NCI-H187 treated with DMSO at 0.1 percent for 48 hours (cell line): ENCODE measurements at regions not wholly inside any gene's neighbourhood (a gene's known extent, or its start where the extent isn't known, plus 50 kb on each side); places are given as distances from the start of the nearest gene placed in this dataset.

ENCODE experiments used
- DNase-seq: peaks from one replicate; lab custom pipeline; 2025; lab: John Stamatoyannopoulos, UW

GRCh38 chr13:59120297-59120843 lies 1043.4 kb downstream of the DIAPH3 start:
- DNase-seq = no peak

GRCh38 chr13:59121507-59121906 lies 1042.2 kb downstream of the DIAPH3 start:
- no peak for DNase-seq

GRCh38 chr13:59126474-59126873 lies 1037.3 kb downstream of the DIAPH3 start:
- DNase-seq = no peak

GRCh38 chr13:59133903-59134302 lies 1029.8 kb downstream of the DIAPH3 start:
- no peak for DNase-seq

- no peak for DNase-seq
These were observed 1019.0 kb downstream of the DIAPH3 start for GRCh38 chr13:59144700-59145099.

- no peak for DNase-seq
These were observed 1018.3 kb downstream of the DIAPH3 start for GRCh38 chr13:59145381-59145780.

GRCh38 chr13:59157181-59157580 lies 1006.5 kb downstream of the DIAPH3 start:
- DNase-seq = no peak

GRCh38 chr13:59166174-59166573 lies 997.6 kb downstream of the DIAPH3 start:
- no peak for DNase-seq

GRCh38 chr13:59172076-59172475 lies 991.7 kb downstream of the DIAPH3 start:
- no peak for DNase-seq

- DNase-seq = no peak
These were observed 987.0 kb downstream of the DIAPH3 start for GRCh38 chr13:59176775-59177174.

- DNase-seq = no peak
These were observed 985.4 kb downstream of the DIAPH3 start for GRCh38 chr13:59178344-59178743.

- DNase-seq = no peak
These were observed 981.5 kb downstream of the DIAPH3 start for GRCh38 chr13:59182241-59182640.

GRCh38 chr13:59197397-59197796 lies 966.3 kb downstream of the DIAPH3 start:
- DNase-seq = no peak

- no peak for DNase-seq
These were observed 961.9 kb downstream of the DIAPH3 start for GRCh38 chr13:59201841-59202240.

- DNase-seq = no peak
These were observed 959.9 kb downstream of the DIAPH3 start for GRCh38 chr13:59203855-59204254.

- DNase-seq = no peak
These were observed 958.2 kb downstream of the DIAPH3 start for GRCh38 chr13:59205501-59205900.

- no peak for DNase-seq
These were observed 955.1 kb downstream of the DIAPH3 start for GRCh38 chr13:59208405-59209195.

GRCh38 chr13:59210543-59210942 lies 953.2 kb downstream of the DIAPH3 start:
- no peak for DNase-seq

- DNase-seq = no peak
These were observed 952.1 kb downstream of the DIAPH3 start for GRCh38 chr13:59211606-59212005.

GRCh38 chr13:59229401-59229800 lies 934.3 kb downstream of the DIAPH3 start:
- no peak for DNase-seq

GRCh38 chr13:59229861-59230260 lies 933.9 kb downstream of the DIAPH3 start:
- no peak for DNase-seq

- no peak for DNase-seq
These were observed 933.1 kb downstream of the DIAPH3 start for GRCh38 chr13:59230484-59231264.

GRCh38 chr13:59236309-59236919 lies 927.3 kb downstream of the DIAPH3 start:
- DNase-seq = no peak
